ENCODE measurements at regions not wholly inside any gene's neighbourhood (a gene's known extent, or its start where the extent isn't known, plus 50 kb on each side); places are given as distances from the start of the nearest gene placed in this dataset.
A peak's percentile ranks its signal among the peaks of the same experiment; 100 is the strongest.

DNA sequence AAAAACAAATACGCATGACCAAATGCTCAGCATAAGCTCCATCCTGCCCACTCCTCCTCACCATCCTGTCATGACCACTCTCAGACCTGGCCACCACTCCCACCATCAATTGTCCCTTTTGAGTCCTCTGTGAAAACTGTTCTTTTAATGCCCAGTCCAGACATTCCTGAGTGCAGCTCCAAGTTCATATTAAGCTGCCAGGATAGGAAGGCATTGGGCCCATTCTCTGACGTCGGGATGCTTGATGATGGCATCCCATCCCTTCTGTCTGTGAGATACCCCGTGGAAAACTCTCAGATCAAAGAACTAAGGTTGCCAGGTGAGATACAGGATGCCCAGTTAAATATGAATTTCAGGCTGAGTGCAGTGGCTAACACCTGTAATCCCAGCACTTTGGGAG lies 89.9 kb upstream of the KIF5B start:
- no peak for DNase-seq
- Histone ChIP-seq H3K27me3 (ENCODE audit: low read depth) (no peaks in the 10 kb centered on the region), H3K27ac (replicated peaks) (no peak overlapping the region), H3K36me3 (no peaks in the 10 kb centered on the region), H3K9me3 (replicated peaks) (no peaks in the 10 kb centered on the region), H3K4me1 (peaks cover 29% of the 10 kb centered on the region), H3K4me3 (no peak overlapping the region)
- intact Hi-C loops (cut with micrococcal nuclease) = no loop called here
- TF ChIP-seq, protein P1, sequence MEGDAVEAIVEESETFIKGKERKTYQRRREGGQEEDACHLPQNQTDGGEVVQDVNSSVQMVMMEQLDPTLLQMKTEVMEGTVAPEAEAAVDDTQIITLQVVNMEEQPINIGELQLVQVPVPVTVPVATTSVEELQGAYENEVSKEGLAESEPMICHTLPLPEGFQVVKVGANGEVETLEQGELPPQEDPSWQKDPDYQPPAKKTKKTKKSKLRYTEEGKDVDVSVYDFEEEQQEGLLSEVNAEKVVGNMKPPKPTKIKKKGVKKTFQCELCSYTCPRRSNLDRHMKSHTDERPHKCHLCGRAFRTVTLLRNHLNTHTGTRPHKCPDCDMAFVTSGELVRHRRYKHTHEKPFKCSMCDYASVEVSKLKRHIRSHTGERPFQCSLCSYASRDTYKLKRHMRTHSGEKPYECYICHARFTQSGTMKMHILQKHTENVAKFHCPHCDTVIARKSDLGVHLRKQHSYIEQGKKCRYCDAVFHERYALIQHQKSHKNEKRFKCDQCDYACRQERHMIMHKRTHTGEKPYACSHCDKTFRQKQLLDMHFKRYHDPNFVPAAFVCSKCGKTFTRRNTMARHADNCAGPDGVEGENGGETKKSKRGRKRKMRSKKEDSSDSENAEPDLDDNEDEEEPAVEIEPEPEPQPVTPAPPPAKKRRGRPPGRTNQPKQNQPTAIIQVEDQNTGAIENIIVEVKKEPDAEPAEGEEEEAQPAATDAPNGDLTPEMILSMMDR (IDR thresholded peaks at IDR 0.05; ENCODE audit: borderline replicate concordance) = no peak

DNA sequence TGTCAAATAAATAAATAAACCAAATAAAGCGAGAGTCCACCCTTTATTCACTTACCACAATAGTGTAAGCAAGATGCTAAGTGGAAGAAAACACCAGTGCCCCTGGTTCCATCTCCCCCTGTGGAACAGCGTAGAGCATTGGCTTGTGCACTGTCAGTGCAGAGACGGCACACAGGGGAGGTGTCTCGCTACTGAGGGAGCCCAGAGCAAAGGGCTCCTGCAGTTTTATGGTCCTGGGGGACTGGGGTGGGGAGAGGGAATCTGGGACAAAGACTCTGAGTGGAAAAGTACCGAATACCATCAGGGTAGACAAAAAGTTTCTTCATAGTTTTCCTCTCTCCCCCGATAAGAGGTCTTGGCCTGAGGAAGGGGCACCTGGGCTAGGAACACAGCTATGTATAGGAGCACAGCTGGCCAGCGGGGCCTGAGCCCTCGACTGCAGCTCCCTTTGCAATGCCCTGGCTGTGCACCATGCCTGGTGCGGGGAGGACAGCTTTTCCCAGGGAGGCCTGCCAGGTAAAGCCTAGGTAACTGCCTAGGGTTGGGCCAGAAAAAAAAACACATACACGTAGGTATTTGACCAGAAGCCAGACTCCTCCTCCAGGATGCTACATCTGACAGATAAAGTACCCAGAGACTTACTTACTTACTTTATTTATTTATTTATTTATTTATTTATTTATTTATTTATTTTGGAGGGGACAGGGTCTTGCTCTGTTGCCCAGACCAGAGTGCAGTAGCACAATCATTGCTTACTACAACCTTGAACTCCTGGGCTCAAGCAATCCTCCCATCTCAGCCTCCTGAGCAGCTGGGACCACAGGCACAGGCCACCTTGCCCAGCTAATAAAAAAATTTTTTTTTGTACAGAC lies 88.8 kb upstream of the KIF5B start:
- H3K27me3 ChIP-seq (ENCODE audit: low read depth) = no peaks in the 10 kb centered on the region
- intact Hi-C loops (cut with micrococcal nuclease) = no loop called here
- DNase-seq = no peak
- H3K4me1 ChIP-seq = peaks cover 31% of the 10 kb centered on the region
- no peaks in the 10 kb centered on the region for H3K9me3 ChIP-seq (replicated peaks)
- no peak overlapping the region for H3K27ac ChIP-seq (replicated peaks)
- H3K4me3 ChIP-seq = no peak overlapping the region
- TF ChIP-seq, protein P1 (IDR thresholded peaks at IDR 0.05; ENCODE audit: borderline replicate concordance) = no peak
- H3K36me3 ChIP-seq = no peaks in the 10 kb centered on the region

DNA sequence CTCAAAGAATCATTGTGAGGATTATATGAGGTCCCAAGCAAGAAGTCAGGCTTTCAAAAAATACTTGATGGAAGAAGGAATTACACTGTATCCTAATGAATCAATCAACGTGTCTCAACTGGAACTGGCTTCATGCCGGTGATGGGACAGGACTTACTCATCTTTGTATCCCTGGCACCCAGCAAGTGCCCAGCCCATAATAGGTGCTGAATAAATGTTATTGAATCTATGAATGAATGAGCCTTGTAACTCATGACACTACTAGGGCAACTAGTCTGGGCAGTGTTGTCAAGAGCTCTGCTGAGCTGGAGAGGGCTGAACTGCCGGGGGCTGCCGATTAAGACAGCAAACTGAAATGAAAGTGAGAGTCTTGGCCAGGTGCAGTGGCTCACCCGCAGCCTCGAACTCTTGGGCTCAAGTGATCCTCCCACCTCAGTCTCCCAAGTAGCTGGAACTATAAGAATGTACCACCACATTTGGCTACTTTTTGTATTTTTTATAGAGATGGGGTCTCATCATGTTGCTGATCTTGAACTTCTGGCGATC lies 87.2 kb upstream of the KIF5B start:
- Histone ChIP-seq H3K27ac (replicated peaks) (no peak overlapping the region), H3K4me3 (no peak overlapping the region), H3K4me1 (peaks cover 35% of the 10 kb centered on the region), H3K36me3 (no peaks in the 10 kb centered on the region), H3K9me3 (replicated peaks) (no peaks in the 10 kb centered on the region), H3K27me3 (ENCODE audit: low read depth) (no peaks in the 10 kb centered on the region)
- no peak for DNase-seq
- intact Hi-C loops (cut with micrococcal nuclease) = no loop called here
- TF ChIP-seq, protein P1 (IDR thresholded peaks at IDR 0.05; ENCODE audit: borderline replicate concordance) = no peak

DNA sequence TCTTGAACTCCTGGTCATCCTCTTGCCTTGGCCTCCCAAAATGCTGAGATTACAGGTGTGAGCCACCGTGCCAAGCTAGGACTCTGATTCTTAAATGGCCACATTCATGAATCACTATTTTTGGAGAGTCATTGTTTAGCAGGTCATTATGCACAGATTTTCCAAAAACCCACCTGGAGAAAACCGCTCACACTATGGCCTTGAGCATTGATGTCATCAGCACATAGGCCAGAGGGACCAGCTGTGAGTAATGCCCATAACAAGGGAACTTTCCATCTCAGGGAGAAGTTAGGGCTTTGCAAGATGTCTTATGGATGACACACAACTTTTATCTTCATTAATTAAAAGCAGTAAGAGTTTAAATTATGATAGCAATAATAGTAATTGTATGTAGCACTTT lies 86.4 kb upstream of the KIF5B start:
- Histone ChIP-seq H3K36me3 (no peaks in the 10 kb centered on the region), H3K4me3 (no peak overlapping the region), H3K9me3 (replicated peaks) (no peaks in the 10 kb centered on the region), H3K27ac (replicated peaks) (peak overlapping the region; percentile 85), H3K27me3 (ENCODE audit: low read depth) (no peaks in the 10 kb centered on the region), H3K4me1 (peaks cover 35% of the 10 kb centered on the region)
- TF ChIP-seq, protein P1 (IDR thresholded peaks at IDR 0.05; ENCODE audit: borderline replicate concordance) = no peak
- intact Hi-C loops (cut with micrococcal nuclease) = no loop called here
- no peak for DNase-seq

DNA sequence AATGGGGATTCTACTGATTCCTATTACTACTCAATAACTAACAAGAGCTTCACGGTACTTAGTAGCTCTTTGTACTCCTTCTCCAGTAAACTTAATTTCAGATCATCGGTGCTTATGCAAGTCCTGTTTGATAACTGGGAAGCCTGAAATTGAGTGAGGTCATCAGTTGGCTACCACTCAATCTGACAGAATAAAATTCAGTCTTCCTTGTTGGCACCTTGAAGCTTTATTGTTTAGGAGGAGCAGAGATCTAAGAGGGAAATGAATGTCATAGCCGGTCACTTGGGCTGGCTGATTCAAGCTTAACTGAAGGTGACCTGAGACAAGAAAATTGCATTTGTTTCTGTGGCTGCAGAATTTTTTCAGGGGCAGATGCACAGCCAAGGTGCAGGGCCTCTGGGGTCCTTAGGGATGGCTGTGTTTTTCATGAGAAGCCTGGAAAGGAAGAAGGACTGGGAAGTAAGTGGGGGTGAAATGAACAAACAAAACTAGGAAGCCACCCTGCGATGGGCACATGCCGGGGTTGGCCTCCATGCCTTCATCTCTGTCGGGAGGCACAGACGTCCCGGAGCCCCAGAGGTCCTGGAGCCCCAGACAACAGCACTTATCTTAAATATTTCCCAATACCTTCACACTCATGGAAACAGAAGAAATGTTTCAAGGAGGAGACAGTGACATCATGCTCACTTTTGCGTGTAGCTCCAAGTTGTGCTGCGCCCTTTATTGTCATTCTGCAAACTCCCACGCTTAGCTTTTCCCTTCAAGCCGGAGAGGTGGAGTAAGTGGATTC lies 85.0 kb upstream of the KIF5B start:
- DNase-seq = no peak
- intact Hi-C loops (cut with micrococcal nuclease) = no loop called here
- Histone ChIP-seq H3K9me3 (replicated peaks) (no peaks in the 10 kb centered on the region), H3K27me3 (ENCODE audit: low read depth) (no peaks in the 10 kb centered on the region), H3K27ac (replicated peaks) (peak overlapping the region; percentile 85), H3K4me3 (peak overlapping the region; percentile 19), H3K36me3 (no peaks in the 10 kb centered on the region), H3K4me1 (peaks cover 35% of the 10 kb centered on the region)
- TF ChIP-seq, protein P1 (IDR thresholded peaks at IDR 0.05; ENCODE audit: borderline replicate concordance) = no peak

Data from left ventricle myocardium inferior (tissue), 1 donor.